UCSD-AML1 (cell line): ENCODE measurements at regions not wholly inside any gene's neighbourhood (a gene's known extent, or its start where the extent isn't known, plus 50 kb on each side); places are given as distances from the start of the nearest gene placed in this dataset.

Experiments used
- DNase-seq: peaks from one replicate; lab custom pipeline; 2025; ENCODE audit not compliant: unreplicated experiment; lab: John Stamatoyannopoulos, UW

DNA sequence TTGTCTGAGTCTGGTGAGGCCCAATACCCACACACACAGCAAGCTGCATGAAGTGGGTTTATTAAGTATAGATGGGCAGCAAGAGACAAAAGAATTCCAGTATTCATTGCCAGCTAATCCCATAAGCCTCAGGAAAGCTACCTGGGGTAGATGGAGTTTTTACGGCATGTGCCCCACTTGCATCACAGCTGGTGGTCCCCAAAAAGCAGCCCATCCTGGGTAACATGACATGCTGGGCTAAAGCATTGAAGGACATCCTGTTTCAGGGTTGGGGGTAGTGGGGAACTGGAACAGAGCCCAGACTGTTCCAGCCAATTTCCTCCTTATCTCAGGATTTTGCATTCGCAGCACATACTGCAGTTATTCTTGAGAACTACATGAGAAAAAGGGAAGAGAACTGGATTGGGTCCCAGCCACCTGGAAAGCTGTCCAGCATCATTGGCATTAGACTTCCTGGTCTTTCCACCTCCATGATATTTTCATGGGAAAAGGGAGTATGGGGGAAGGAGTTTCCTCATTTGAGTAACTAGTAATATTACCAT is 240.1 kb upstream of the MMADHC start:
- DNase-seq: no peak

- no peak for DNase-seq
These were observed 239.0 kb upstream of the MMADHC start for GRCh38 chr2:149826471-149827125.

DNA sequence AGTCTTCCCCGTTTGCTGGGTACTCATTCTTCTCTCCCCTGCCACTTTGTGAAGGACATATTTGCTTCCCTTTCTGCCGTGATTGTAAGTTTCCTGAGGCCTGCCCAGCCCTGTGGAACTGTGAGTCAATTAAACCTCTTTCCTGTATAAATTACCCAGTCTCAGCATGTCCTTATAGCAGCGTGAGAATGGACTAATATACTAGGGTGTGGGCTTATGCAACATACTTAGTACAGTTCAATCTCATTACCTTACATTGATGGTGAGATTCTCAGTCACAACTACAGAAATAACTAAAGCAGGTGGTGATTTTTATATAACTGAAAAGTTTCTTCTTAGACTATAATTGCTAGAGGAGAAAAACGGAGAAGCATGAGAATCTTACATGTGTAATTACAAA is 237.9 kb upstream of the MMADHC start:
- no peak for DNase-seq

- DNase-seq: no peak
These were observed 236.6 kb upstream of the MMADHC start for GRCh38 chr2:149824136-149824535.

DNA sequence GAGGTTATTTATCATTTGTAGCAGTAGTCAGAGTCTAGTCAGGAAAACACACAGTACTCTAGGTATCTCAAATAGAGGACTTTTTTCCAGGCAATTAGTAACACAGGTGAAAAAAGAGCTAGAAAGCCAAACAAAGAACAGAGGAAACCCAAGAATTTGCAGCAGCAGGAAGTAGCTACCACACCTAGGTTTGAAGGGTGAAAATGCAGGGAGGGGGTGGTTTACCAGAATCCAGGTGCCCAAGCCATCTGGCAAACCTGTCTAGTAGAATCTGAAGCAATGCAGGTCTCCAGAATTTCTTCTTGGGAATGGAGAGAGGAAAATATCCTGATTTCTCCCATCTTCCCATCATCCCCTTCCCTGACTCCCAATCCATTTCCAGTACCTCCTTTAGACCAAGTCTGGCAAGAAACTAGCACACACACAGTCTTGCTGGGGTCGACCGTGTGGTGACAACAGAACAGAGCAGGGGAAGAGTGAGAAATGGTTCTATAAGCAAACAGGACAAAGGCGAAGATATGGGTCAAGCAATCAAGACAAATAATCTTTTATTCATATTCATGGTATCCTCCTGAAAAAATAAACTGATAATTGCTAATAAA is 231.9 kb upstream of the MMADHC start:
- no peak for DNase-seq

DNA sequence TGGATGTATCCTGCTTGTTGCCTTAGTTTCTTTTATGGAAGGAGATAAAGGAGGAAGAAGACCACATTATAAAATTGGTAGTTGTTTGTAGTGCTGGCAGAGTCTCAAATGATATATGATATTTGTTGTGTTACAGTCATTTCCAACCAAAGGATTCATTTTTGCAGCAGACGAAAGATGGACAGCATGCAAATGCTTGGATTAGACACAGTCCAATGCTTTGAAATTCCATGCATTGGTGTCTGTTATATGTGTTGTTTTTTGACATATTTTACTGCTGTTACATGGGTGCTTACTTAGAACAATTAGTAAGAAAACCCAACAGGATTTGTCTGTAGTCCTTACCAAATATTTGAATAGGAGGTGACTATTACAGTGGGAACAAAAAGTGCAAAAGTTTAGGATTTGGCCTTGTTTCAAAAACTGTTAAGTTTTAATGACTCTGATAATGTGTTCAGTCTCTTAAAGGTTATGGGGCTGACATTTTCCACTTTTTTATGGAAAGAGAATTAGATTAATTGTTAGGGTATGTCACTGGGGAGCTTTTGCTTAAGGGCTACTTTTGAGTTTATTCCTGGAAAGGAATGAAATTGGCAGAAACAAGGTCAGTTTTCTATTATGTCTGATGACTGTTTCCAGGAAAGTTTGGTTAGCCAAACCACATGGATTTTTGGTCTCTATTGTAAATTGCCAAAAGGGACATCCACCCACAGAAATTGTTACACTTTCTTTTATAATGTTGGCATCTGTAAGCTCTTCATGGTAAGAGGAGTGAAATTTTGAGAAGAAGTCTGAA is 229.4 kb upstream of the MMADHC start:
- no peak for DNase-seq

DNA sequence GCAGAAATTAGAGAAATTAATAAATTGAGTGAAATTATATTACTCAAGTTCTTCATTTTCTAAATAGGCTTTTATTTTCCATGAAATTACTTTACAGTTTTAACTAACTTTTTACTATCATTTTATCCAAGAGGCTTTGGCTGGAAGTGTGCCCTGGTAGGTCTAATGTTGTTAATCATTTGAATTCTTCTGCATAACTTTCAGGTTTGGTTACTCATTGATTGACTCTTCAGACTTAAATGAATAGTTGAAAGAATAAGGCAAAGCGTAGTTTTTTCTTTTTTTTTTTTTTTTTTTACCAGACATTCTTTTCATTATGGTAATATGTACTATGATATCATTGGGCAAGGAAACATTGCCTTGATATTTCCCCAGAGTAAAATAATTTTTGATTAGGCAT is 228.4 kb upstream of the MMADHC start:
- DNase-seq: no peak

- no peak for DNase-seq
These were observed 227.3 kb upstream of the MMADHC start for GRCh38 chr2:149814901-149815300.

GRCh38 chr2:149814049-149814448 is 226.5 kb upstream of the MMADHC start:
- no peak for DNase-seq

DNA sequence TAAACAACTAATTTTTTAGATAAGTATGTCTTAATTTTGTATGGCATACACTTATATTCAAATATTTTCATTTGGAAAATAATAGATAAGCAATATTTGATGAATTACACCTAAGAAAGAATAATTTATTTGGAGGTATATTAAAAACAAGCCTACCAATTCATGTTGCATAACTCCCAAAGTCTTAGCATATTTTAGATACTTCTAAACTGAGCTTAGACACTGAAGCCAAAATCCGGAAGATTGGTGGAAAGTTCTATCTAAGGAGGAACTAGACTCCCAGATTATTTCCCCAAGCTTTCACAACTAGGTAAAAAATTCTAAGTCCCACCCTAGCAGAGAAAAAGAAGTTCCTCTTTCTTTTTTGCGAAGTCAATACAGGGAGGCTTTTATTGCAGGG is 221.0 kb upstream of the MMADHC start:
- no peak for DNase-seq

DNA sequence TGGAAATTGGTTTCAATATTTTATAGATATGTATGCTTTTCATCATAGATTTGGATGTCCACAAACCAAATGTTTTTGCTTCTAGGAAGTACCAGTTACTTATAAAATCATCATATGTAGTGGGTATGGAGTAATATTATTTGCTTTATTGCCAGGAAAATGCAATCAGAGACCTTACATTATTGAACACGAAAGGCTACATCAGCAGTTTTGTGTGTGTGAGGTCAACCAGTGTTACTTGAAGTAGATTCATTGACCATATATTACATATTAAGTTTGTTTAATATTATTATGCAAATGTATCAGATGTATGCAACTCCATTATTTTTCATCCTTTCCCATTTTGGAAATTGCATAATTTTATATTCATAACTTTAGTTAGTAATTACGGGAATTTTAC is 219.1 kb upstream of the MMADHC start:
- no peak for DNase-seq

DNA sequence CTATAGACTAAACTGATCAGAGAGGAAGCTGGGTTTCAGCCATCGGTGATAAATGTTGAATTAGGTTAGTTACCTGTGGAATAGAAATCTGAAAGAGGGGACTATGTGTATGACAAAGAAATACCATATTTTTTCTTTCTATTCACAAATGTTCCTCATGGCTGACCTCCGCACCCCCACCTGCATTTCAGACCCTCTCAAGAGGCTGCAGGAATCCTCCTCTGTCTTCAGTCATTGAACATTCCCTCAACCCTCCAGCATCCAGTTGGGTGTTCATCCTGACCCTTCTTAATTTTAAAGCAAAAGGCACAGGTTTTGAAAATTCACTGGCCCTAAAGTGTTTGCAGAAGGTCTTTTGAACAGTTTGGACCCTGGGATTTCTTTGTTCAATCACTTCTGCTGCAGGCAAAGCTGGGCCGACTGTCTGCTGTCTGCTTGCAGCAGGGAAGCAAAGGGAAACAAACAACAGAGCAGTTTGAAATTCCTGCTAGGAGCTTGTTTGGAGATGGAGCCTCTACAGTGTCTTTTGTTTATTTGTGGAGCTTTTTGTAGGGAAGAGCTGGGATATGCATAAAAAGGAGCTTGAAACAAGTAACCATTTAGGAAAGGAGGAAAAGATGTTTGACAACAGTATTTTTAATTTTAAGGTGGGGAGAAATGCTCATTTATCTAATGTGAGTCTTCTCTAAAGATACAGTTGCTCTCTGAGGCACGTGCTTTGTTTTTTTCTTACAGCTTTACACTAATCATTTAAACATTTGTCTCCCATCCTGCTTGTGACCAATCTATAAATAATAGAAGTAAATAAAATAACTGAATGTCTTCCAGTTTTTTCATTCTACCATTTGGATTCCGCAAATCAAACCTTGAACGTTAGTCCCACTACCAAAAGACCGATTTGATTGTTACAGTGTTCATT is 213.3 kb upstream of the MMADHC start:
- no peak for DNase-seq

DNA sequence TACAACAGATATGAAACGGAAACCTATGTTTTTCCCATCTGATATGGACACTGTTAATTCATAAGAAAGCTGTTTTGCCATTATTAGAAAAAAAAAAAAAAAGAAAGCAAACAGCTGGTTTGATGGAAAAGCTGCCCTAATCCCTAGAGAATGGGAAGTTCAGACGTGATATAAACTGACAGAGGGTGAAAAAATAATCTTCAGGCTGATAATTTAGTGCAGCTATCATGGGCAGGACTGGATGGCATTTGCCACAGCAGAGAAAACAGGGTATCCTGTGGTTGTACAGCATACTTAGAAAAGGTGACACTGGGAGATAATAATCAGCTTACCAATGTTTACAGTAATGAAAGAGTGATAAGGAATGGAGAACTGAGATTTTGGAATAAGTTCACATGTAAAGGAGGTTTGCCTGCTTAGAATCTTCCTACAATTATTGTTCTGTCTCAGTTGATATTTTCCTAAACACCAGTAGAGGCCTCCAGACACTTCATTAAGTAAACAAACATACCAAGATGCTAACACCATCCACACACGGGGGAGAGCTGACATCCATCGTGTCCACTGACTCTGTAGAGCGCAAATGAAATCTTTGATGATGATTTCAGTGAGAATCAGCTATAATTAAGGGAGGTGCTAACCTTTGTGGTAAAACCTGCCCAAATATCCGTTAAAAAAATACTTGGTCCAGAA is 211.6 kb upstream of the MMADHC start:
- no peak for DNase-seq

DNA sequence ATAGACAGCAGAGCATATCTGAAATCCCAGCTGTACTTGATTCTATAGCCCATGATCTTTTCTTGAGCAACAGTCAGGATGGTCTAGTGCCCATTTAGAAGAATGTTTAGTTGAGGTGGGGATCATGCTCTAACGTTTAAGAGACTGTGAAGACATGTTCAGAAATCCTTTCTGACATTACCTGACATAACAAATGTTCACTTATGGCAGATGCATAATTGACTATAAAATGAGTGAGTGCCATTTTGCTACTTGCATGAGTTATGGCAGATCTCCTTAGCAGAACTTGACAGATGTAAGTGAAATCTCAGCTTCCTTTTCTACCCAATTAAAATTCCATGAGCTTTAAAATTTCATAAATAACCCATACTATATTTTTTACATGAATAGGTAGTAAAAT is 209.5 kb upstream of the MMADHC start:
- no peak for DNase-seq

DNA sequence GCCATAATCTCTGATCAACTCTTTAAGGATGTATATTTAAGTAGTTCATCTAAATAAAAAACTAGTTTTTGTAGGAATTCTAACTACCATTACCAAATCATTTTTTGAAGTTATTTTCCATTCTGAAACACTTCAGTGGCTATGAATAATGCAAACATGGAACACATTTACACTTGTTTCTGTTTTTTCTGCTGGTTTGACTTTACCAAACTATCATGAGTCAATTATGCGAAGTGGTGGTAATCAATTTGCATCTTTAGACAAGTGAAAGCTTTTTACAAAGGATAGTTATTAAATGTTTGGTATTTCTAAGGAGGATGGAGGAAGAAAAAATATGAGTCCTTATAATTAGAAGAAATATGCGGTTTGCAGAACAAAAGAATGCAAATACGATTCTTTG is 202.0 kb upstream of the MMADHC start:
- DNase-seq: no peak

DNA sequence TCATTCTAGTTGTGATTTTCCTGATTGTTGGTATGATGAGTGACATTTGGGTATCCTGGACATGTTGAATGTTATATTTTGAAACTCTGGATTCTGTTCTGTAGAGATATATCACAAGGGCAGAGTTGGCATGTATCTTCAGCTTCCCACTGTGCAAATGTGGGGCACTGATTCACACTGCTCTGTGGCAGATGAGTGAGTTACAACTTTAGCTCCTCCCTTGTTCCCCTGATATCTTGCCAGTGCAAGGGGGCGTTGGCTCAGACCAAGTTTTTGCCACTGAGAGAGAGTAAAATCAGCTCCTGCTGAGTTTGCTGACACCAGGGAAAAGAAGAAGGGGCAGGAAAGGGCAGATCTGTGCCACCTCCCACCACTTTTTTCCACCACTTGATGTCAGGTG is 199.6 kb upstream of the MMADHC start:
- DNase-seq: no peak

GRCh38 chr2:149783284-149783683 is 195.7 kb upstream of the MMADHC start:
- DNase-seq: no peak

- no peak for DNase-seq
These were observed 195.0 kb upstream of the MMADHC start for GRCh38 chr2:149782572-149782971.

DNA sequence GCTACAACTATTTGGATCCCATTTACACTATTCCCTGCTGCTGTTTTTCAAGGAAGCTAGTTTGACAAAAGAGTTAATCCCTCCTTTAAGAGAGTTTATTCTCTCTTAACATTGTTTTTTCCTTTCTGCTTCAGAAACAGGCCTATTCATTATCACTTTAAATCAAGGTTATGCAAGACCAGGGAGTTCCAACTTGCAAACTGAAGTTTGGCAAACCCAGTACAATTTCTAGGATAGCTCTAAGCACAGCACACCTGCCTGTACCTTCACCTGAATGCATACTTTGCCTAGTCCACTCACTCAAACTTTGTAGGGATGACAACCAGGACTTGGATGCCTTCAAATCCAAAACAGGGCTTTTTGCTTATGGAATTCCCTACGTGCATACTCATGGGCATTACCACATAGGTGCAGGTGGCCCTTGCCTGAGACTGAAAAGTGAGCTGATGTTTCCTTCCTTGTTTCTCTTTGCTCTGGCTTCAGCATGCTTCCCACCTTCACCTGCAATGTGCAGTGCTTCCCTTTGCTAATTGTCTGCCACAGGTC is 193.8 kb upstream of the MMADHC start:
- no peak for DNase-seq

DNA sequence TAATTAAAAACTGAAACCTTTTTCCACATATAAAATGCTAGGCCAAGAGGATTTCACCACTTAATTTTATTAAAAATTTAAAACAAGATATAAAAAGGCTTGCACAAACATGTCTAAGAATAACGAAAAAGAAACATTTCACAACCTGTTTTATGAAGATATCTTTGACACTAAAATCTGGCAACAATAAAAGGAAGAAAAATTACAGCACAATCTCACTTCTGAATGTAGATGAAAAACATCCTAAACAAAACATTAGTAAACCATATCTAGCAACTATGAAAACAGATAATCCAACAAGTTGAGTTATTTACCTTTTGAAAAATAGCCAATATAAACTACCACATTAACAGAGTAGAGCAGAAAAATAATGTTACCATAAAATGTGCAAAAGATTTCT is 185.4 kb upstream of the MMADHC start:
- no peak for DNase-seq
